ENCODE measurements at regions not wholly inside any gene's neighbourhood (a gene's known extent, or its start where the extent isn't known, plus 50 kb on each side); places are given as distances from the start of the nearest gene placed in this dataset.

DNA sequence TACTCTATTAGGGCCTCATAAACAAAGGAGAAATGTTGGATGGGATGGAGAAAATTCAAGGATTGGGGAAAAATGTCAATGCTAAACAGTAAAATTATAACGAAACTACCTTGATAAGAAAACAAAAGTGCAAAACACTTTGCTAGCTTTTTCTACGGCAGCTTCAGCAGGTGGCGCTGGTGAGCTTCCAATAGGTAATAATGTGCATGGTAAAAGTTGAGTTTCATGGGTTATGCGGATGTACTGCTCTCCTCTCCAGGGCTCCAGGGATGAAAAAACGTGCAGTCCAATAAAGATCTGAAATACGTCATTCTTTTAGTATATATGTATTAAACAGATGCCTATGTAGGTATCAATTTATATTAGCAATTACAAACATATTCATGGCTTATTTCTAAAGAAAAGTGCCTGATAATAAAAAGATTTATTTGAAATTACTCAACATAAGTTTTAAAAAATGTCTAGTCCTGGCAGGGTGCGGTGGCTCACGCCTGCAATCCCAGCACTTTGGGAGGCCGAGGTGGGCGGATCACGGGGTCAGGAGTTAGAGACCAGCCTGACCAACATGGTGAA lies 239.6 kb downstream of the GRXCR1 start:
- Histone ChIP-seq H3K27ac (ENCODE audit: low read depth, low read length, poor library complexity, severe bottlenecking) (no peak overlapping the region), H3K27me3 (replicated peaks; ENCODE audit: insufficient read depth, low read depth, low read length, poor library complexity) (no peaks in the 10 kb centered on the region), H3K4me3 (ENCODE audit: low read depth, low read length, poor library complexity, severe bottlenecking) (no peak overlapping the region), H3K36me3 (ENCODE audit: insufficient read depth, low read length, poor library complexity, severe bottlenecking) (no peaks in the 10 kb centered on the region), H3K9me3 (ENCODE audit: low read depth, low read length, poor library complexity, severe bottlenecking) (no peaks in the 10 kb centered on the region), H3K4me1 (ENCODE audit: insufficient read depth, low read length, poor library complexity, severe bottlenecking) (no peaks in the 10 kb centered on the region)
- TF ChIP-seq, protein P1, sequence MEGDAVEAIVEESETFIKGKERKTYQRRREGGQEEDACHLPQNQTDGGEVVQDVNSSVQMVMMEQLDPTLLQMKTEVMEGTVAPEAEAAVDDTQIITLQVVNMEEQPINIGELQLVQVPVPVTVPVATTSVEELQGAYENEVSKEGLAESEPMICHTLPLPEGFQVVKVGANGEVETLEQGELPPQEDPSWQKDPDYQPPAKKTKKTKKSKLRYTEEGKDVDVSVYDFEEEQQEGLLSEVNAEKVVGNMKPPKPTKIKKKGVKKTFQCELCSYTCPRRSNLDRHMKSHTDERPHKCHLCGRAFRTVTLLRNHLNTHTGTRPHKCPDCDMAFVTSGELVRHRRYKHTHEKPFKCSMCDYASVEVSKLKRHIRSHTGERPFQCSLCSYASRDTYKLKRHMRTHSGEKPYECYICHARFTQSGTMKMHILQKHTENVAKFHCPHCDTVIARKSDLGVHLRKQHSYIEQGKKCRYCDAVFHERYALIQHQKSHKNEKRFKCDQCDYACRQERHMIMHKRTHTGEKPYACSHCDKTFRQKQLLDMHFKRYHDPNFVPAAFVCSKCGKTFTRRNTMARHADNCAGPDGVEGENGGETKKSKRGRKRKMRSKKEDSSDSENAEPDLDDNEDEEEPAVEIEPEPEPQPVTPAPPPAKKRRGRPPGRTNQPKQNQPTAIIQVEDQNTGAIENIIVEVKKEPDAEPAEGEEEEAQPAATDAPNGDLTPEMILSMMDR (conservative IDR thresholded peaks at IDR 0.05; ENCODE audit: low read depth, low read length), result peak; percentile 85
- no peak for TF ChIP-seq EZH2 (IDR thresholded peaks at IDR 0.05; ENCODE audit: borderline replicate concordance, low read depth, low read length, poor library complexity, severe bottlenecking)
- peak; percentile 59 for DNase-seq (ENCODE audit: low spot score)
- POLR2A ChIA-PET (ENCODE audit: low non-redundant PET), result no interaction called here
- no TSS peak for BruUV-seq (replicated peaks)
- CTCF ChIA-PET, result interaction anchor here (0.6 to 1.3 kb wide), 2 partner anchors 1494 to 1497 kb away, joined by 3 read pairs; no protein-coding TSS in a partner anchor
- intact Hi-C loops (cut with micrococcal nuclease; ENCODE audit: unreplicated experiment), result loop anchor here (2.0 kb wide), 1 partner anchor 1501 kb away; no protein-coding TSS in a partner anchor

DNA sequence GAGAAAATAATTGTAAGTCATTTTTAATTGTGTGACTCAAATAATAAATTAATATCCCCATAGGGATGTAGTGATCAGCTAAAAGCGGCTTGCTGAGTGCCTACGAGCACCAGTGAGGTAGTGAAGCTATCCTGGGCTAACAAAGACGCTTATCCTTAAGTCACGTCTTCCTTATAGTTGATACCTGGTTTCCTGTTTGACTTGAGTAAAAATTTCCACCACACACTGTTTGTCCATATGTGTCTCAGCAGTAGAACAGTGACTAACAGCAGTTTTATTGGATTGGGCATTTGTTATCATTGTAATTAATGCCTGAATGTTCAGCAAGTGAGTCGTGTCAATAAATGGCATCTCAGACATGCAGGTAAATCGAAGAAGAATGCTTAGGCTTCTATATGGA lies 241.1 kb downstream of the GRXCR1 start:
- Histone ChIP-seq H3K4me1 (ENCODE audit: insufficient read depth, low read length, poor library complexity, severe bottlenecking) (no peaks in the 10 kb centered on the region), H3K27ac (ENCODE audit: low read depth, low read length, poor library complexity, severe bottlenecking) (no peak overlapping the region), H3K36me3 (ENCODE audit: insufficient read depth, low read length, poor library complexity, severe bottlenecking) (no peaks in the 10 kb centered on the region), H3K4me3 (ENCODE audit: low read depth, low read length, poor library complexity, severe bottlenecking) (no peak overlapping the region), H3K27me3 (replicated peaks; ENCODE audit: insufficient read depth, low read depth, low read length, poor library complexity) (no peaks in the 10 kb centered on the region), H3K9me3 (ENCODE audit: low read depth, low read length, poor library complexity, severe bottlenecking) (peaks cover 8% of the 10 kb centered on the region)
- intact Hi-C loops (cut with micrococcal nuclease; ENCODE audit: unreplicated experiment), result loop anchor here (2.0 kb wide), 1 partner anchor 1499 kb away; no protein-coding TSS in a partner anchor
- BruUV-seq (replicated peaks), result no TSS peak
- no peak for TF ChIP-seq EZH2 (IDR thresholded peaks at IDR 0.05; ENCODE audit: borderline replicate concordance, low read depth, low read length, poor library complexity, severe bottlenecking)
- TF ChIP-seq, protein P1 (conservative IDR thresholded peaks at IDR 0.05; ENCODE audit: low read depth, low read length), result no peak
- DNase-seq (ENCODE audit: low spot score), result no peak
- ChIA-PET POLR2A (ENCODE audit: low non-redundant PET) (no interaction called here), CTCF (no interaction called here)

DNA sequence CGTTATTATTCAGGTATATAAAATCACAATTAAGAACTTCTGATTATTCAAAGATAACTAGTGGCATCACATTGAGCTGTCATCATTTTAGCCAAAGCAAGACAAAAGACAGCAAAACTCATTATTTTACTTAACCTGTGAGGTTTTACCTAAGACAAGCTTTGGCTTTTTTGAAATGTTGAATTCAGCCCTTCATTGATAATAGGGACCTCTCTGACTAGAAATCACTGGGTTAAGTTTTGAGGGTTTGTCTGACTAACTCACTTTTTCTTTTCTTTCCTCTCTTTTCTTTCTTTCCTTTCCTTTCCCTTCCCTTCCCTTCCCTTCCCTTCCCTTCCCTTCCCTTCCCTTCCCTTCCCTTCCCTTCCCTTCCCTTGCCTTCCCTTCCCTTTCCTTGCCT lies 244.2 kb downstream of the GRXCR1 start:
- Histone ChIP-seq H3K36me3 (ENCODE audit: insufficient read depth, low read length, poor library complexity, severe bottlenecking) (no peaks in the 10 kb centered on the region), H3K9me3 (ENCODE audit: low read depth, low read length, poor library complexity, severe bottlenecking) (peaks cover 24% of the 10 kb centered on the region), H3K4me1 (ENCODE audit: insufficient read depth, low read length, poor library complexity, severe bottlenecking) (no peaks in the 10 kb centered on the region), H3K27ac (ENCODE audit: low read depth, low read length, poor library complexity, severe bottlenecking) (no peak overlapping the region), H3K27me3 (replicated peaks; ENCODE audit: insufficient read depth, low read depth, low read length, poor library complexity) (no peaks in the 10 kb centered on the region), H3K4me3 (ENCODE audit: low read depth, low read length, poor library complexity, severe bottlenecking) (no peak overlapping the region)
- BruUV-seq (replicated peaks), result no TSS peak
- intact Hi-C loops (cut with micrococcal nuclease; ENCODE audit: unreplicated experiment), result no loop called here
- ChIA-PET CTCF (no interaction called here), POLR2A (ENCODE audit: low non-redundant PET) (no interaction called here)
- TF ChIP-seq, protein P1 (conservative IDR thresholded peaks at IDR 0.05; ENCODE audit: low read depth, low read length), result no peak
- TF ChIP-seq EZH2 (IDR thresholded peaks at IDR 0.05; ENCODE audit: borderline replicate concordance, low read depth, low read length, poor library complexity, severe bottlenecking), result no peak
- no peak for DNase-seq (ENCODE audit: low spot score)
